IMR-90 (cell line): ENCODE measurements at regions not wholly inside any gene's neighbourhood (a gene's known extent, or its start where the extent isn't known, plus 50 kb on each side); places are given as distances from the start of the nearest gene placed in this dataset.

Experiments
- BHLHE40 ChIP-seq: fragments of 150-350 bp; IDR thresholded peaks from 2 replicates; pipeline ENCODE4 v1.6.1; 2016; ENCODE audit warnings: mild to moderate bottlenecking, low read depth, low read length
- CEBPB ChIP-seq: IDR thresholded peaks from 2 replicates; pipeline ENCODE4 v1.6.1; 2012; ENCODE audit warnings: low read depth, low read length, improper control_type of control experiment
- CHD1 ChIP-seq: IDR thresholded peaks from 2 replicates; pipeline ENCODE4 v1.6.1; 2012; ENCODE audit warnings: low read depth, low read length, improper control_type of control experiment
- FOS ChIP-seq: fragments of 150-350 bp; IDR thresholded peaks from 2 replicates; pipeline ENCODE4 v1.6.1; 2016; ENCODE audit warnings: low read depth, low read length
- MAFK ChIP-seq: IDR thresholded peaks from 2 replicates; pipeline ENCODE4 v1.6.1; 2012; ENCODE audit warnings: low read depth, low read length, improper control_type of control experiment
- MAZ ChIP-seq: IDR thresholded peaks from 2 replicates; pipeline ENCODE4 v1.6.1; 2012; ENCODE audit warnings: low read depth, mild to moderate bottlenecking, low read length, improper control_type of control experiment, moderate library complexity, borderline replicate concordance
- MXI1 ChIP-seq: IDR thresholded peaks from 2 replicates; pipeline ENCODE4 v1.6.1; 2012; ENCODE audit warnings: low read depth, mild to moderate bottlenecking, low read length, moderate library complexity, borderline replicate concordance
- POLR2A ChIP-seq: IDR thresholded peaks from 2 replicates; pipeline ENCODE4 v1.6.1; 2012; ENCODE audit warnings: mild to moderate bottlenecking, low read depth, low read length
- RAD21 ChIP-seq: IDR thresholded peaks from 2 replicates; pipeline ENCODE4 v1.6.1; 2012; ENCODE audit warnings: low read length, improper control_type of control experiment
- RCOR1 ChIP-seq: IDR thresholded peaks from 2 replicates; pipeline ENCODE4 v1.6.1; 2012; ENCODE audit warnings: mild to moderate bottlenecking, low read length, improper control_type of control experiment; ENCODE audit not compliant: insufficient replicate concordance
- RFX5 ChIP-seq: IDR thresholded peaks from 2 replicates; pipeline ENCODE4 v1.8.0; 2012; ENCODE audit warnings: low read depth, mild to moderate bottlenecking, low read length, moderate library complexity
- SMC3 ChIP-seq: fragments of 150-350 bp; IDR thresholded peaks from 2 replicates; pipeline ENCODE4 v1.6.1; 2016; ENCODE audit warnings: low read depth, mild to moderate bottlenecking, antibody characterized with exemption, low read length, moderate library complexity
- USF2 ChIP-seq: fragments of 150-350 bp; IDR thresholded peaks from 2 replicates; pipeline ENCODE4 v1.6.1; 2017; ENCODE audit warnings: mild to moderate bottlenecking, antibody characterized with exemption, low read length, low read depth
- TF ChIP-seq, protein P1 (sequence below): conservative IDR thresholded peaks from 2 replicates; pipeline ENCODE4 v1.5.1; 2012; ENCODE audit warnings: mild to moderate bottlenecking, low read depth, low read length, improper control_type of control experiment

DNA sequence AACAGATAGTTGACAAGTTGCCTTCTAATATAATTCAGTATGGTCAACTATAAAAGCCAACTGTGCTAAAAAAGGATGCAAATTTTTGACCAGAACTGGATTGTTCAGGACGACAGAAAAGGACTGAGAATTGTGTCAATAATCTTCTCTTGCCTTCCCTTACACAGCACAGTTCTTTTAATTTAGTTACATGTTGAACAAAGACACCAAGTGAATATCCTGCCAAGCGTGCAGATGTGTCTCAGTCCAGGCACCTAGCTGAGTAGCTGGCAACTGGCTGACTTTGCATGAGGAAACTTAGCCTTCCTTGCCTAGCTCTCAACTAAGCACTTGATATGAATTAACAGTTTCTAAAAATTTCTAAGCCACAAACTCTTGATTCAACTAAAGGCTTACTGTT is 801.4 kb downstream of the BCL11A start:
- TF ChIP-seq, protein P1, sequence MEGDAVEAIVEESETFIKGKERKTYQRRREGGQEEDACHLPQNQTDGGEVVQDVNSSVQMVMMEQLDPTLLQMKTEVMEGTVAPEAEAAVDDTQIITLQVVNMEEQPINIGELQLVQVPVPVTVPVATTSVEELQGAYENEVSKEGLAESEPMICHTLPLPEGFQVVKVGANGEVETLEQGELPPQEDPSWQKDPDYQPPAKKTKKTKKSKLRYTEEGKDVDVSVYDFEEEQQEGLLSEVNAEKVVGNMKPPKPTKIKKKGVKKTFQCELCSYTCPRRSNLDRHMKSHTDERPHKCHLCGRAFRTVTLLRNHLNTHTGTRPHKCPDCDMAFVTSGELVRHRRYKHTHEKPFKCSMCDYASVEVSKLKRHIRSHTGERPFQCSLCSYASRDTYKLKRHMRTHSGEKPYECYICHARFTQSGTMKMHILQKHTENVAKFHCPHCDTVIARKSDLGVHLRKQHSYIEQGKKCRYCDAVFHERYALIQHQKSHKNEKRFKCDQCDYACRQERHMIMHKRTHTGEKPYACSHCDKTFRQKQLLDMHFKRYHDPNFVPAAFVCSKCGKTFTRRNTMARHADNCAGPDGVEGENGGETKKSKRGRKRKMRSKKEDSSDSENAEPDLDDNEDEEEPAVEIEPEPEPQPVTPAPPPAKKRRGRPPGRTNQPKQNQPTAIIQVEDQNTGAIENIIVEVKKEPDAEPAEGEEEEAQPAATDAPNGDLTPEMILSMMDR = no peak
- TF ChIP-seq SMC3 (no peak), POLR2A (no peak), MAZ (no peak), CHD1 (no peak), RFX5 (no peak), CEBPB (no peak), USF2 (no peak), BHLHE40 (no peak), MAFK (no peak), RAD21 (no peak), FOS (no peak), MXI1 (no peak), RCOR1 (no peak)
